NCI-H146 (cell line): ENCODE measurements at regions not wholly inside any gene's neighbourhood (a gene's known extent, or its start where the extent isn't known, plus 50 kb on each side); places are given as distances from the start of the nearest gene placed in this dataset.
"Not testable (repeated sequence)": the region's sequence is repeated elsewhere in the genome, so short reads cannot be mapped to it uniquely, and the experiment has no call there.

Experiments
- DNase-seq: peaks from one replicate; lab custom pipeline; 2025; lab: John Stamatoyannopoulos, UW

DNA sequence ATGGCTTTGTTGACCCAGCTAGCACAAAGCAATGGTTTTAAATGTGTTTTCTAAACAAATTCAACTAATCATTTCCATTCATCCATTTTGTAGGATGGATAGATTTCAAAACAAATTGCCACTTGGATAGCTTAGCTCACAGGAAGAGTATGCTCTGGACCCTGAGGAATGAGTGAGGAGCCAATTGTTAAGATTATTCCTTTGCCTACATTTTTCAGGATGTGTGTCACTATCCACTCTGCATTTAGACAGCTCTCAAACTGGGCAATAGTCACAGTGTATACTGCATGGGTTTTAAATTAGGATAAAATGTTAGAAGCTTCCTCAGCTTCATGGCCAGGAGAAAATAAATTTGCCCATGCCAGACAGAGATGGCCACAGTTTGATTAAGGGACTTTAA lies 605.6 kb upstream of the TEX47 start:
- DNase-seq: no peak

DNA sequence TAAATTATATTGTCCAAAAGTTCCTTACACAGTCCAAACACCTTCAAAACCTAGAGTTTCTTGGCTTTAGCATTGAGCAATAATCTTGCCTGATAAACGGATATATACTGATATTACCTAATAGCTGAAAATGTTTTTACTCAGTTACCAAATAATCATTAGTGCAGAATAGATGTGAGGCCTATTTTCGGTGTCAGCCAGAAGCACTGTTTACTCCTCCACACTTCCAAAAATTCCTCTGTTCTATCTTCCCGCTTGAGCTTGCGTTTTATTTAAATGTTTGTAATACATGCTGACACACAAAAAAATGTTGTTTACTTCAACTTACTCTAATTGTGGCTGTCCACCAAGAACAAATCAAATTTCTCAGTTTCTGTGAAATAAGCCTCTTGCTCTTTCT lies 606.2 kb upstream of the TEX47 start:
- no peak for DNase-seq

GRCh38 chr7:89451911-89452310 lies 656.4 kb upstream of the TEX47 start:
- DNase-seq: no peak

DNA sequence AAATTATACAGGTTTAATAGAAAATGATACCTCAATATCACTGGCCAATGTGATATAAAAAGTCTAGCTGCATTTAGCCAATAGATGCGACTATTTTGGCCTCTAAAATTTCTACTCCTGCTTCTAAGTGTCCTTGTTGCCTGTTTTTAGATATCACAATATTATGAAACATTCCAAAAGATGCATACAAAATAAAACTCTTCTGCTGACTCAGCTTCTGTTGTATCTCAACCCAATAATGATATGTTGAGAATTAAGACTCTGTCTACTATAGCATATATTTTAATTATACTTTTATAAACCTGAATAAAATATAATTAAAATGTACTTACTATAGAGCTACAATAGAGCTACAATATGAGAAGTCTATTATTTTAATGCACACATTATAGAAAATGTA lies 661.0 kb upstream of the TEX47 start:
- no peak for DNase-seq

GRCh38 chr7:89458114-89458513 lies 662.6 kb upstream of the TEX47 start:
- DNase-seq: no peak

- DNase-seq: no peak
These were observed 678.9 kb upstream of the TEX47 start for GRCh38 chr7:89474456-89474855.

GRCh38 chr7:89477991-89478390 lies 676.3 kb upstream of the STEAP1 start:
- no peak for DNase-seq

GRCh38 chr7:89495704-89496103 lies 658.6 kb upstream of the STEAP1 start:
- DNase-seq: no peak

GRCh38 chr7:89500084-89500483 lies 654.2 kb upstream of the STEAP1 start:
- no peak for DNase-seq

DNA sequence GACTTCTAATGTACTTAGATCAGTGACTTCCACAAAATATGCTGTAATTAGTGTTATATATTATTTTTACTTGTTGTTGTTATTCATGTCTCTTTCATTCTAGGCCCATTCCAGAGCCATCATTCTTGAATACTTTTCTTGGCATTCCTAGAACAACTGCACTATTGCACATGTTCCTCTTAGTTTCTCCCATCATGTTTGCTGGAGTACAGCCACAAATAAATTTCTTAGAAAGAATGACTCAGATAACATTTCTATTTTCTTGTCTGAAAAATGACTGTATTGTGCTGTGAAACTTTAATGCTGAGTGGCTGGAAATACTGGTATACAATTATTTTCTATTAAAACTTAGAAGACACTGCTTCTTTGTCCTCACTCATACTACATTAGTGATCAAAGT lies 651.0 kb upstream of the STEAP1 start:
- no peak for DNase-seq

- no peak for DNase-seq
These were observed 647.2 kb upstream of the STEAP1 start for GRCh38 chr7:89507034-89507433.

- no peak for DNase-seq
These were observed 642.4 kb upstream of the STEAP1 start for GRCh38 chr7:89511900-89512299.

- DNase-seq: no peak
These were observed 639.3 kb upstream of the STEAP1 start for GRCh38 chr7:89514970-89515369.

- DNase-seq: no peak
These were observed 636.5 kb upstream of the STEAP1 start for GRCh38 chr7:89517815-89518214.

GRCh38 chr7:89549768-89550167 lies 604.5 kb upstream of the STEAP1 start:
- no peak for DNase-seq

GRCh38 chr7:89554209-89554608 lies 600.1 kb upstream of the STEAP1 start:
- no peak for DNase-seq

DNA sequence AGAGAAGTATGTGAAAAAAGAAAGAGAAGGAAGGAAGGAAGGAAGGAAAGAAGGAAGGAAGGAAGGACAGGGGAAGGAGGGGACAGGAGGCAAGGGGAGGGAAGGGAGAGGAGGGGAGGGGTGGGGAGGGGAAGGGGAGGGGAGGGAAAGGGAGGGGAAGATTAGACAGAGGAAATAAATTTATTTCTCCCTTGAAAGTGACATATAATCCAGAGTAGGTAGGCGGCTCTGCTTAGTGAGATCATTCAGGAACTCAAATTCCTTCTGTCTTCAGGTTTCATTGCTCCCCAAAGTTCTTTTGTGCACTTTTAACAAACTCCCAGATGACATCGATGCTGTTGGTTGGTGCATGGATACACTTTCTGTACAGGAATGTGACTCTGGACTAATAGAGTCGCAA lies 594.7 kb upstream of the STEAP1 start:
- no peak for DNase-seq

- no peak for DNase-seq
These were observed 590.7 kb upstream of the STEAP1 start for GRCh38 chr7:89563597-89563996.

- no peak for DNase-seq
These were observed 569.4 kb upstream of the STEAP1 start for GRCh38 chr7:89584896-89585295.

- no peak for DNase-seq
These were observed 561.1 kb upstream of the STEAP1 start for GRCh38 chr7:89593125-89593524.

- no peak for DNase-seq
These were observed 551.3 kb upstream of the STEAP1 start for GRCh38 chr7:89602984-89603383.

DNA sequence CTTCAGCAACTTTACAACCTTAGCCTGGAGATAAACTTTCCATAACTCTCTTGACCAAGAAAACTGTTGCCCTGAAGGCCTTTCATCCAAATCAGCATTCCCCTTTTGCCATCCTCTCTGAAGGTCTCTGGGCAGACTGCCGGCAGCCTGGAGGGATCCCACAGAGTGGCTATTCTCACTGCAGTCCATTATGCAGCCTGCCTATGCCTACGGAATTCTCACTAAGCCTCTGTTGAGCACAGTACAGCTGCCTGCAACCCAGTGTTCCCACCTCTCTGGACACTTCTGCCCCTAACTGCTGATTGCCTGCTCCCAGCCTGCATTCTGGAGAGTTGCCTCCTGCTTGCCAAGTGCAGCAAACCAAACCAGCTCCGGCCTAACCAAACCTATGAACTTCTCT lies 548.9 kb upstream of the STEAP1 start:
- DNase-seq: no peak

DNA sequence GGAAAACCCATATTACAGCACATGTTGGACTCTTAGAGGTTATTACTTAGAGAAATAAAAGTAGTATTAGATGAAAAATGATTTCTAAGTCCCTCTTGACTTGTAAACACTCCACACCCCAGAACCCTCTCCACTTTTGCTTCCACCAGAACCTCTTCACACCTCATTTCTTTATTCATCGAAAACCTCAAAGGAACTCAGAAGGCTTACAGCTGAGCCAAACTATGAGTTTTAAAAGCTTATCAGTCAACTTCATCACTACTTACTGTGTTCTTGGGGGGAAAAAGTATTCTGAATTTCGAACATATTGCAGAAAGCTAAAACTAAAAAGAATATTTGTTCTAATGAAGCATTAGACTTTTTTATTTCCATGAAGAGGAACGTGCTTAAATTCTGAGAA lies 547.8 kb upstream of the STEAP1 start:
- no peak for DNase-seq

DNA sequence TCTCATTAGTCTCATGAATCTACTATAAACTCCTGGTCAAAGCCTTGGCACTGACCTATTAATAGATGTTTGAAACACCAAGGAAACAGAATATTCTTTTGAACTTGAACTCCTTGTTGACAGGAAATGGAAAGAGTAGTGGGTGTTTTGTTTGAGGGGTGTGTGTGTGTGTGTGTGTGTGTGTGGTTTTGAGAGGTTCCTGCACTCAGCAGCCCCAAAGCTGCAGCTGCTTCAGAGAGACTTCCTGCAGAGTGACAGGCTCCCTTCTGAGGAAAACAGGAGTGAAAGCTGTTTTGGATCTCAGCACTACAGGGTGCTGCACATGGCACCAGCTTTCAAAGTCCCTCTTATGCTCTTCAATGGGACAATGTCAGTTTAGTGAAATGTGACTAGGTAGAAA lies 546.5 kb upstream of the STEAP1 start:
- DNase-seq: no peak

DNA sequence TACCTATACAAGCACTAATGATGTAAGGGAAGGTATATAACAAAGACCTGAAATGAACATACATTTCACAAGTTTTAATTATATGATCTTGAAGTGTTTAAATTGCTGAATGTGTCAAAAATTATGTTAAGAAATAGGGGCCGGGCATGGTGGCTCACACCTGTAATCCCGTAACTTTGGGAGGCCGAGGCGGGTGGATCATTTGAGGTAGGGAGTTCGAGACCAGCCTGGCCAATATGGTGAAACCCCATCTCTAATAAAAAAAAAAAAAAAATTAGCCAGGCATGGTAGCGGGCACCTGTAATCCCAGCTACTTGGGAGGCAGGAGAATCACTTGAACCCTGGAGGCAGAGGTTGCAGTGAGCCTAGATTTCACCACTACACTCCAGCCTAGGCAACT lies 537.4 kb upstream of the STEAP1 start:
- DNase-seq: not testable (repeated sequence)
